GM18873 (cell line): ENCODE measurements at regions not wholly inside any gene's neighbourhood (a gene's known extent, or its start where the extent isn't known, plus 50 kb on each side); places are given as distances from the start of the nearest gene placed in this dataset.
A peak's percentile ranks its signal among the peaks of the same experiment; 100 is the strongest.
"Not testable (repeated sequence)": the region's sequence is repeated elsewhere in the genome, so short reads cannot be mapped to it uniquely, and the experiment has no call there.

Source experiments
- ATAC-seq: cut with Tn5 transposase; IDR thresholded peaks from one replicate; pipeline ENCODE4 v1.9.1; 2021; ENCODE audit warnings: mild to moderate bottlenecking, moderate library complexity, moderate number of reproducible peaks; ENCODE audit not compliant: unreplicated experiment, low FRiP score

DNA sequence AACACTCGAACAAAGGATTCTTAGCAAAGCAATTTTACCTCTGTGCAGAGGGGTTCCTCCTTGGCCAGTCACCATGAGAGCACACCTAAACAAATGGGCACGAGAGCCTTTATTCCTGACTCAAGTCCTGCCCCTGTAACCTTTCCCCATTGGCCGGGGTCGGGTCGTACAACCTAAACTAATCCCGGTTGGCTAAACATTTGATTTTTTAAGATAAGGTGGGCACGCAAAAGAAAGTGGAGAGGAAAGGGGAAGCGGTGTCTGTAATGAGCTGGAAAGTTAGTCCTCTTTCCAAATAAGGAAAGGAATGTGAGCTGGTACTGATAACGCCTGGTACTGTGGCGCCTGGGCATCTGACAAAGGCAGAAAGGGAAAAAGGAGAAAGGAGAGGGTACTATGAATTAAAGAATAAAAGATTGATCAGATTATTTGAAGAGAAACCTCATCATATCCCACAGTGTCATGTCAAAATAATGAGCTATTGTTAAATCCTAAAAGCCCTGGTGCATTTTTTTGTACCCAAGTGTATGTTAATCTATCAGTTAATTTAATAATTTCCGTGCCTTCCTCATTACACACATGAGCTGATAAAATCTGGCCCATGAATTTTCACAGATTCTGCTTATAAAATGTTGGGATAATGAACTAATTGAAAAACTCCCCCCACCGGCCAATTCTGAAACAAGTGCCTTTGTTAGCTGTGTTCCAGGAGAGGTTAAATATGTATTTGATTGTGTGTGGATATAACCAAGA is 335.7 kb downstream of the RFC3 start:
- no peak for ATAC-seq

DNA sequence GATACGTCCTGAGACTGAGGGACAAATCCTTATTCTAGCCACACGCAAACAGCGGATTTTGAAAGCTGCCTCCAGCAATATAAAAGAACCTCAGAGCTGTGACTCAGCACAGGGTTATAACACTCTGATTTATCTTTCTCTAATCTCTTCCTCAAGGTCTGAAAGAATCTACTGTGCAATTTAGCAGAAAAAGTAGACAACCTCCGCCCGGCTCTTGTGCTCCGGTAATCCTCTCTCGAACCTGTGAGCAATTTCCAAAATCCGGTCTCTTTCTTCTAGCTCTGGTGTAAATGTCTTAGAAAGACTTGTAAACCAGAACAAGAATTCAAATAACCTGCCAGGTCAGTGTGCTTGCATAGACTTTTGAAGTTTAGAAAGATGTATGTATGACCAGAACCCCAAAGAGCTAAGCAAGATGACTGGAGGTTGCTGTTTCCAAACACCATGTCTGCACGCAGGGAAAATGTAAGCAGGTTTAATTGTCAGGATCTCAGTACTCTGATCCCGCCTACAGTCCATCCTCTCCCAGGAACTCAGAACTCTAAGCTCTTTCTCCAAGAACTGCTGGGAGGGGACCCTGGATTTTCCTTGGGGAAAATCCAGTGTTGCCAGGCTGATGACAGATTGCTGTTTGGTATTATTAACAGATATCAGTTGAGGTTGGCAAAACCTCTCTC is 338.1 kb downstream of the RFC3 start:
- ATAC-seq, result no peak

GRCh38 chr13:34156841-34157365 is 339.0 kb downstream of the RFC3 start:
- peak; percentile 100 for ATAC-seq

DNA sequence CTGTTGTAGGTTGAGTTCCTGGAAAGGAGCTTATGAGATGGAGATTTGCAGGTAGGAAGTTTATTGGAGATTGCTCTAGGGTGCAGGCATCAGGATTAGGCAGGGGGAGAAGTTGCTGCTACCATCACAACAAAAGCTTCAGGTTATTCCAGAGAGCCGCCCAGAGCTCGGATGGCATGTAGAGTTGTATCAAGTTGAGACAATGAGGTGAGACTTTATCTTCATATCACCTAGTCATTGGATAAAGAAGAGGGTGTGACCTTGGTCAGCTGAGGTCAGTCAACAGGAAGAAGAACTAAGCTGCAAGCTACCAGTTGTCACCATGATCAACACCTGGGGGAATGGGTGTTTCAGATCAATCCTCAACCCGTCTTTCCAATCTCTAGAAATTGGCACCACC is 342.0 kb downstream of the RFC3 start:
- no peak for ATAC-seq

- ATAC-seq, result no peak
These were observed 344.1 kb downstream of the RFC3 start for GRCh38 chr13:34161931-34162543.

- no peak for ATAC-seq
These were observed 344.6 kb downstream of the RFC3 start for GRCh38 chr13:34162544-34162933.

GRCh38 chr13:34164582-34164981 is 346.6 kb downstream of the RFC3 start:
- no peak for ATAC-seq

GRCh38 chr13:34165158-34165557 is 347.2 kb downstream of the RFC3 start:
- ATAC-seq, result no peak

- no peak for ATAC-seq
These were observed 348.5 kb downstream of the RFC3 start for GRCh38 chr13:34166406-34166805.

- ATAC-seq, result no peak
These were observed 349.4 kb downstream of the RFC3 start for GRCh38 chr13:34167347-34167746.

DNA sequence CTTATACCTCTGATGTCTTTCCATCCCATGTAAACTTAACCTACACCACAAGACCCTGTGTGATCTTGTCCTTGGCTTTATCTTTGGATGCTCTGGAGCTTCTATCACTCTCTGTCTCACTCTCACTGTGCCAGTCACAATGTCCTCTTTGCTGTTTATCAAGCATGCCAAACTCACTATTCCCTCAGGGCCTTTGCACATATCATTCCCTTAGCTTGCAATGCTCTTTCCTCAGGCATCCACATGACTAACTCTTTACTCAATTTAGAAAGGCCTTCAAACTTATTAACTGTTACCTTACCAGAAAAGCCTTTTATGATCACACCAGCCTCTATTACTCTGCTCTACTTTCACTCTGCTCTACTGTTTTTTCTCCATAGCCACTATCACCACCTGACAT is 354.1 kb downstream of the RFC3 start:
- ATAC-seq, result no peak

DNA sequence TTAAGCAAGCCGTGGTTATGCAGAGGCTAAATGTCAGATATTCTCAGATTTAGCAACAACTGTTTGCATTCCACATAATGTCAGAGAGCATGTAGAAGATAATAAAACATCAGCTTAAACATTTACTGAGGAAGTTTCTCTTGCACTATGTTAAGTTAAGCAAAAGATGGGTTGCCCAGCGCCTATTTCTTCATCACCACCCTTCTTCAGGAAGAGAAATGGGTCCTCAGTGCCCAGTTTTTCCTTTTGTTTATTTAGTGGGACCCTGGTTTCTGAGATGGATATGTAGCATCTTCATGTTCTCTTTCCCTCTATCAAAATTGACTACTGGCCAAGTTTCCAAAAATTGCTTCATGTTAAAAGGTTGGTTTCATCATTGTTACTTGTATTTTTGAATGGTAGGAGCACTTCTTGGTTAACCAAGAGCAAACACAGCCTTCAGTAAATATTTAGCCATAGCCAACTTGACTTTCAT is 356.8 kb downstream of the RFC3 start:
- ATAC-seq, result no peak

- no peak for ATAC-seq
These were observed 357.6 kb downstream of the RFC3 start for GRCh38 chr13:34175551-34175950.

- ATAC-seq, result no peak
These were observed 358.7 kb downstream of the RFC3 start for GRCh38 chr13:34176633-34177032.

GRCh38 chr13:34179481-34179880 is 361.5 kb downstream of the RFC3 start:
- no peak for ATAC-seq

- no peak for ATAC-seq
These were observed 362.0 kb downstream of the RFC3 start for GRCh38 chr13:34179927-34180326.

GRCh38 chr13:34181256-34181655 is 363.3 kb downstream of the RFC3 start:
- ATAC-seq, result not testable (repeated sequence)

DNA sequence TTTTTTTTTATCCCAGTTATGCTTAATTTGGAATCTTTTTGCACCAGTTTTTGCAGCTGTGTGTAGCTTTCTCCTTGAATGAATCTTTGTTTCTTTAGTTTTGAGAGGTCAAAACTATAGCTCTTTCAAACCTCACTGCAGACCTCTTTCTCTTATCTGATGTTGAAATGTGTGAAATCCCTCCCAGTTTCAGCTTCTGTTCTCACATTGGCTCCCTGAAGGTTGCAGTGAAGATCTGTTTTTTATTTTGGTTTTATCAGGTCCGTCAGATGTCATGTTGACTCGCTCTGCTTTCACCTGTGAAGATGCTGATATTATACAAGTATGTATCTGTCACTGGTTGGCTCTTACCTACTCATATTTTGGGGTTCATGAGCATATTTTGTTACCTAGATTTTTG is 372.0 kb downstream of the RFC3 start:
- no peak for ATAC-seq

GRCh38 chr13:34201050-34201913 is 383.3 kb downstream of the RFC3 start:
- no peak for ATAC-seq

- ATAC-seq, result no peak
These were observed 389.4 kb downstream of the RFC3 start for GRCh38 chr13:34207334-34207733.
